Astrocyte (in vitro differentiated cells and primary cell): ENCODE measurements at regions not wholly inside any gene's neighbourhood (a gene's known extent, or its start where the extent isn't known, plus 50 kb on each side); places are given as distances from the start of the nearest gene placed in this dataset.

ENCODE experiments used
- CTCF ChIP-seq: IDR thresholded peaks from 2 replicates; pipeline ENCODE4 v1.5.1; 2011; ENCODE audit warnings: low read depth, mild to moderate bottlenecking, inconsistent platforms, low read length, moderate library complexity; ENCODE audit not compliant: insufficient read depth
- EZH2 ChIP-seq: IDR thresholded peaks from 2 replicates; pipeline ENCODE4 v1.6.1; 2012; ENCODE audit warnings: mild to moderate bottlenecking, low read length, inconsistent platforms; ENCODE audit not compliant: insufficient read depth

GRCh38 chr5:34544403-34544802, 111.7 kb upstream of the RAI14 start:
- TF ChIP-seq CTCF (no peak), EZH2 (no peak)
